ENCODE measurements at regions not wholly inside any gene's neighbourhood (a gene's known extent, or its start where the extent isn't known, plus 50 kb on each side); places are given as distances from the start of the nearest gene placed in this dataset.

DNA sequence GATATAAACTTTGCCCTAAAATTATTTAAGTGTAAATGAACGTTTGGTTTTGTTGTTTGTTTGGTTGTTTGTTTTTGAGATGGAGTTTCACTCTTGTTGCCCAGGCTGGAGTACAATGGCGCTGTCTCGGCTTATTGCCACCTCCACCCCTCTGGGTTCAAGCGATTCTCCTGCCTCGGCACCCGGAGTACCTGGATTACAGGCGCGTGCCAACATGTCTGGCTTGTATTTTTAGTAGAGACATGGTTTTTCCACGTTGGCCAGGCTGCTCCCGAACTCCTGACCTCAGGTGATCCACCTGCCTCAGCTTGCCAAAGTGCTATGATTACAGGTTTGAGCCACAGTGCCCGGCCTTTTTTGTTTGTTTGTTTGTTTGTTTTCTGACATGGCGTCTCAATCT, 87.9 kb upstream of the CHD2 start:
- intact Hi-C loops (cut with DNase I; ENCODE audit: low total_unique reads) = no loop called here

DNA sequence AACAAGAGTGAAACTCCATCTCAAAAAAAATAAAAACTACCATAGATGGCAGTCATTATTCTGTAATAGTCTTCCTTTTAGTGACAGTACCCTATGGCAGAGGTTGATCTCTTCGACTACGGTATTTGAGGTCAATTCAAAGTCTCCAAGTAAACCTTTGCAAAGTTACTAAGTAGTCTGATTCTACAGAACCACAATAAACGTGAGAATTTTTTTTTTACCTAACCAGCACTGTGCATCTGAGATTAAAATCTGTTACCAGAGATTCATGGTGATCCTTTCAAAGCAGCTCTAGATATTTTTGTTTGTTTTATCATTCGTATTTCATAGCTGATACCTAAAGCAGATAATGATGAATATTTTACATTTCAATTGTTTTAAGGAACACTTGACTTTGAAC, 86.6 kb upstream of the CHD2 start:
- no peak for DNase-seq (ENCODE audit: low spot score in 2 of 2)
- no peak overlapping the region for H3K4me3 ChIP-seq (ENCODE audit: low read depth, poor library complexity, severe bottlenecking)
- intact Hi-C loops (cut with DNase I; ENCODE audit: low total_unique reads) = no loop called here
- WGBS, 2 donors = 69 to 73% methylated on average over 4 of the region's 4 CpGs
- TF ChIP-seq, protein P1, sequence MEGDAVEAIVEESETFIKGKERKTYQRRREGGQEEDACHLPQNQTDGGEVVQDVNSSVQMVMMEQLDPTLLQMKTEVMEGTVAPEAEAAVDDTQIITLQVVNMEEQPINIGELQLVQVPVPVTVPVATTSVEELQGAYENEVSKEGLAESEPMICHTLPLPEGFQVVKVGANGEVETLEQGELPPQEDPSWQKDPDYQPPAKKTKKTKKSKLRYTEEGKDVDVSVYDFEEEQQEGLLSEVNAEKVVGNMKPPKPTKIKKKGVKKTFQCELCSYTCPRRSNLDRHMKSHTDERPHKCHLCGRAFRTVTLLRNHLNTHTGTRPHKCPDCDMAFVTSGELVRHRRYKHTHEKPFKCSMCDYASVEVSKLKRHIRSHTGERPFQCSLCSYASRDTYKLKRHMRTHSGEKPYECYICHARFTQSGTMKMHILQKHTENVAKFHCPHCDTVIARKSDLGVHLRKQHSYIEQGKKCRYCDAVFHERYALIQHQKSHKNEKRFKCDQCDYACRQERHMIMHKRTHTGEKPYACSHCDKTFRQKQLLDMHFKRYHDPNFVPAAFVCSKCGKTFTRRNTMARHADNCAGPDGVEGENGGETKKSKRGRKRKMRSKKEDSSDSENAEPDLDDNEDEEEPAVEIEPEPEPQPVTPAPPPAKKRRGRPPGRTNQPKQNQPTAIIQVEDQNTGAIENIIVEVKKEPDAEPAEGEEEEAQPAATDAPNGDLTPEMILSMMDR (IDR thresholded peaks at IDR 0.05) = no peak
- no peak for TF ChIP-seq POLR2A (IDR thresholded peaks at IDR 0.05)

More for the DNA sequence above, 87.9 kb upstream of the CHD2 start:
- no peak for DNase-seq (ENCODE audit: low spot score in 2 of 2)
- no peak overlapping the region for H3K4me3 ChIP-seq (ENCODE audit: low read depth, poor library complexity, severe bottlenecking)
- TF ChIP-seq POLR2A (IDR thresholded peaks at IDR 0.05) = no peak
- TF ChIP-seq, protein P1 (IDR thresholded peaks at IDR 0.05) = no peak
- 36 to 47% methylated on average over 12 of the region's 12 CpGs for WGBS, 2 donors

DNA sequence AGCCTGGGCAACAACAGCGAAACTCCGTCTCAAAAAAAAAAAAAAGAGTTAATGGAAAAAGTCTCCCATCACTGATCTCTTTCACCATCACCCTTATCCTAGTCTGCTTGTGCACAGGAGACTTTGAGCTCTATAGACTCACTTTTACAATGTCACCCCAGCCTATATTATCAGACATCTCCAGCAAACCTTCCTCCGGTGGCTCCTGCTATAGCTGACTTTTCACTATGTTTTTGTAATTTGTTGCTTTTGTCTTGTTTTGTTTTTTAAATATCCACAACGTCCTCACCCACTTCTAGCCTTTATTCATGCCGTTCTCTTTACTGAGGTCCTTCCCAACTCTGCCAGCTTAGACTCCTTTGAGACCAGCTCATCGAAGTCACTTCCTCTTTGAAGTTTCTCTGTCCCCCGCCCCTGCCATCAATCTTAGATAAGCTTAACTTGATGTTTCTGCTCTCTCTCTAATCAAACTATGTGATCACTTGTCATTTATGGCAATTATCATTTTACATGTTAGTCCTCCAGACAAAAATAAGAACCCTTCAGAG, 82.7 kb upstream of the CHD2 start:
- no peak for DNase-seq (ENCODE audit: low spot score in 2 of 2)
- no peak overlapping the region for H3K4me3 ChIP-seq (ENCODE audit: low read depth, poor library complexity, severe bottlenecking)
- intact Hi-C loops (cut with DNase I; ENCODE audit: low total_unique reads) = no loop called here
- WGBS, 2 donors = 50% methylated on average over 7 of the region's 7 CpGs
- no peak for TF ChIP-seq POLR2A (IDR thresholded peaks at IDR 0.05)
- TF ChIP-seq, protein P1 (IDR thresholded peaks at IDR 0.05) = no peak

DNA sequence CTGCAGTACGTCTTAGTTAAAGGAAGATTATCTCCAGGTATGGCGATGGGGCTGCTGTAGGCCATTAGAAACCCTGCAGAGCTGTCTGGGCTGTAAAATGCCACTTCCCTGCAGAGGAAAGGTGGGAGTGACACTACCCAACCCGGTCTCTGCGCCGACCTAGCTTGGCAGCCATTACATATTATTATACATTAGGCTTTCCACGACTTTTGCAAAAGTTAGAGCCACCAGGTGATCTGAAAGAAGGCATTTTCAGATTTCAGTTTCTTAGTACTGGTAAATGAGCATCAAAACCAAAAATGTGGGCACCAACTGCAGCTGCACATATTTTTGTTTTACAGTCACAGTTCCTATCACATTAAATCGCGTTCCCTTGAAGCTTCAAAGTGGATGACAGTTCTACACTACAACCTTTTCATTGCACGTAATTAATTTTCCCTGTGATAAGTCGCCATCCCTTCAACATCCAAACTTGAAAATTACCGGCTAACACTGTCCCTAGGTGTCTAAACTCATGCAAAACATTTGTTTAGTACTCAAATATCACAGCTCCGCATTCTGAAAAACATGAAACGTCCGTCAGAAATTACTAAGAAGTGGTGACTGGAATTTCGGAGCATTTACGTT, 81.4 kb upstream of the CHD2 start:
- no peak overlapping the region for H3K4me3 ChIP-seq (ENCODE audit: low read depth, poor library complexity, severe bottlenecking)

DNA sequence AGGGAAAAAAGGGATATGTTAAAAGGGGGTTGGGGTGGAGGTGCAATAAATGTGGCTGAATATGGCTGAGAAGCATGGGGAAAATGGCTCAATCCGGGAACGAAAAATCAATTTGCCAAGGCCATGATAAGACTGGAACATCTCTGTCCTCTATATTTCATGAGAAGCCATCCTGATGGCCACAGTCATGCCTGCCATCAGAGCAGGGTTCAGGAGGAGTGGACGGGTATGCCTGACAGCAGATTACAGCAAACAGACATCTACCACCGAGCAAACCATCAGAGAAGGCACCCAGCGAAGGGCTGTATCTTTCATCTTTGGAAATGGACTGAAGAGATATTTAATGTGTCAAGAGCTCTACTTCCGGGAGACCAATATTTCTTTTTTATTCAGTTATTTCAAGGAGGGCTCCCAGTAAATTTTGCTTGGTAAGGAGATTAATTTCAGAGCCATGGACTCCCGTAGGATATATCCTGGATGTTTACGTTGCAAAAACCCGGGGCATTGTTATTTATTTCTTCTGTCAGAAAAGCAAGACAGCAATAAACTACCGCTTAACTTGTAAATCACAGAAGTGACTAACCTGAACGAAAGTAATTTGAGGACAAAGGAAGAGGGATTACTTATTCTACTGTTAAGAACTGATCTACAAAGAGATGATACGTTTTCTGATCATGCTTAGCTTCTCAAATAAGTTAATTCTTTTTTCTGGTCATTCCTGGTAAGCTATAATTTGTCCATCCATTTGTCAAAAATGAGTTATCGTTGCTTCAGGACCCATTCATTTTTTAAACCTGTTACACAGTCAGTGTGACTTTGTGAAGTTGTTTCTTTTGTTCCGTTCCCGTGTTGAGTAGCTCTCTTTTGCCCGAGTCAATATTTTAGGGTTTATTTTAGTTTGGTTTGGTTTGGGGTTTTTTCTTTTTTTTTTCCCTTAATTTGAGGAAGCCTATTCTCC, 80.6 kb upstream of the CHD2 start:
- peak overlapping the region; percentile 10 for H3K4me3 ChIP-seq (ENCODE audit: low read depth, poor library complexity, severe bottlenecking)
- no peak for DNase-seq (ENCODE audit: low spot score in 2 of 2)
- intact Hi-C loops (cut with DNase I; ENCODE audit: low total_unique reads) = no loop called here
- 13 to 14% methylated on average over 16 of the region's 16 CpGs for WGBS, 2 donors
- no peak for TF ChIP-seq POLR2A (IDR thresholded peaks at IDR 0.05)
- TF ChIP-seq, protein P1 (IDR thresholded peaks at IDR 0.05) = no peak

More for the DNA sequence above, 81.4 kb upstream of the CHD2 start:
- TF ChIP-seq, protein P1 (IDR thresholded peaks at IDR 0.05) = no peak
- no peak for TF ChIP-seq POLR2A (IDR thresholded peaks at IDR 0.05)
- DNase-seq (ENCODE audit: low spot score in 2 of 2) = no peak
- intact Hi-C loops (cut with DNase I; ENCODE audit: low total_unique reads) = no loop called here
- 37 to 41% methylated on average over 16 of the region's 16 CpGs for WGBS, 2 donors
